IMR-90 (cell line): ENCODE measurements at regions not wholly inside any gene's neighbourhood (a gene's known extent, or its start where the extent isn't known, plus 50 kb on each side); places are given as distances from the start of the nearest gene placed in this dataset.

ENCODE experiments used
- ATAC-seq: fragments of 200-7000 bp; cut with Tn5 transposase; 2 replicates; pipeline ENCODE4 v1.9.1; 2020; ENCODE audit warnings: low read depth, mild to moderate bottlenecking, moderate library complexity
- BruUV-seq: library from RNA; stranded (reverse); fragments of 400-500 nt; replicated peaks from 2 replicates; lab custom pipeline; 2021; lab: Mats Ljungman, UMichigan
- CTCF ChIA-PET: fragments of 300-600 bp; formaldehyde crosslinking; extraction: SDS; loops from one replicate; lab custom pipeline; 2021; ENCODE audit warnings: antibody characterized with exemption; lab: Yijun Ruan, JAX
- POLR2A ChIA-PET: fragments of 300-600 bp; sonication (Branson Sonifier 250); formaldehyde crosslinking; loops from one replicate; lab custom pipeline; 2022; ENCODE audit warnings: antibody characterized with exemption; ENCODE audit not compliant: unreplicated experiment; lab: Charles Lee
- DNase-seq: peaks from one replicate; pipeline ENCODE4 v3.0.0; 2013
- H2AFZ ChIP-seq: replicated peaks from 2 replicates; pipeline ENCODE3; 2013; ENCODE audit warnings: low read length, mild to moderate bottlenecking; ENCODE audit not compliant: poor library complexity
- H2AK5ac ChIP-seq: 2 replicates; pipeline ENCODE4 v1.6.1; 2013; ENCODE audit warnings: low read depth, low read length, inconsistent platforms
- H2AK9ac ChIP-seq: replicated peaks from 2 replicates; pipeline ENCODE3; 2013; ENCODE audit warnings: mild to moderate bottlenecking, low read depth, low read length, moderate library complexity; ENCODE audit not compliant: poor library complexity
- H2BK120ac ChIP-seq: 2 replicates; pipeline ENCODE4 v1.6.1; 2013; ENCODE audit warnings: low read depth, low read length, inconsistent platforms
- H2BK15ac ChIP-seq: 3 replicates; pipeline ENCODE4 v1.6.1; 2013; ENCODE audit warnings: low read depth, low read length, inconsistent platforms
- H2BK20ac ChIP-seq: 2 replicates; pipeline ENCODE4 v1.6.1; 2013; ENCODE audit warnings: low read depth, mild to moderate bottlenecking, inconsistent platforms, low read length, moderate library complexity
- H2BK5ac ChIP-seq: 2 replicates; pipeline ENCODE4 v1.6.1; 2013; ENCODE audit warnings: mild to moderate bottlenecking, low read depth, low read length, inconsistent platforms; ENCODE audit not compliant: poor library complexity, severe bottlenecking
- H3K14ac ChIP-seq: replicated peaks from 2 replicates; pipeline ENCODE4 v1.6.1; 2013; ENCODE audit warnings: low read depth, low read length, inconsistent platforms
- H3K18ac ChIP-seq: 2 replicates; pipeline ENCODE4 v1.6.1; 2013; ENCODE audit warnings: low read depth, low read length, control low read depth
- H3K23ac ChIP-seq: 2 replicates; pipeline ENCODE4 v1.6.1; 2013; ENCODE audit warnings: low read depth, low read length, inconsistent platforms
- H3K27ac ChIP-seq: 2 replicates; pipeline ENCODE4 v1.5.1; 2013; ENCODE audit warnings: mild to moderate bottlenecking, control low read depth, low read length; ENCODE audit not compliant: insufficient read depth
- H3K27me3 ChIP-seq: 2 replicates; pipeline ENCODE4 v1.6.1; 2013; ENCODE audit warnings: low read length; ENCODE audit not compliant: control insufficient read depth, insufficient read depth
- H3K36me3 ChIP-seq: 2 replicates; pipeline ENCODE4 v1.6.1; 2013; ENCODE audit warnings: low read length, mixed read lengths; ENCODE audit not compliant: control insufficient read depth, insufficient read depth
- H3K4ac ChIP-seq: 2 replicates; pipeline ENCODE4 v1.6.1; 2013; ENCODE audit warnings: low read depth, low read length, inconsistent platforms
- H3K4me1 ChIP-seq: 2 replicates; pipeline ENCODE4 v1.6.1; 2013; ENCODE audit warnings: low read length, mixed read lengths; ENCODE audit not compliant: control insufficient read depth, insufficient read depth
- H3K4me2 ChIP-seq: 2 replicates; pipeline ENCODE4 v1.6.1; 2013; ENCODE audit warnings: low read depth, mild to moderate bottlenecking, control low read depth, low read length, moderate library complexity
- H3K4me3 ChIP-seq: 2 replicates; pipeline ENCODE4 v1.5.1; 2013; ENCODE audit warnings: low read depth, mild to moderate bottlenecking, control low read depth, low read length, moderate library complexity; ENCODE audit not compliant: insufficient read depth
- H3K56ac ChIP-seq: 2 replicates; pipeline ENCODE4 v1.6.1; 2013; ENCODE audit warnings: low read length, inconsistent platforms; ENCODE audit not compliant: insufficient read depth; ENCODE audit errors: extremely low read depth
- H3K79me1 ChIP-seq, 2 experiments: 2 replicates each; pipeline ENCODE4 v1.6.1; 2013; ENCODE audit warnings: low read length in 2 of 2, inconsistent platforms in 1 of 2, low read depth in 1 of 2
- H3K9ac ChIP-seq: 2 replicates; pipeline ENCODE4 v1.6.1; 2013; ENCODE audit warnings: low read depth, low read length, control low read depth
- H3K9me1 ChIP-seq: 2 replicates; pipeline ENCODE4 v1.6.1; 2013; ENCODE audit warnings: low read length, inconsistent platforms; ENCODE audit not compliant: insufficient read depth
- H3K9me3 ChIP-seq: 2 replicates; pipeline ENCODE4 v1.6.1; 2013; ENCODE audit warnings: low read length; ENCODE audit not compliant: control insufficient read depth, insufficient read depth
- H4K20me1 ChIP-seq: 2 replicates; pipeline ENCODE4 v1.6.1; 2013; ENCODE audit warnings: low read length, inconsistent platforms; ENCODE audit not compliant: insufficient read depth
- H4K5ac ChIP-seq: 2 replicates; pipeline ENCODE4 v1.6.1; 2013; ENCODE audit warnings: mild to moderate bottlenecking, low read depth, low read length, control low read depth
- H4K8ac ChIP-seq, 2 experiments: 2 replicates each; pipeline ENCODE4 v1.6.1; 2013; ENCODE audit warnings: low read depth in 2 of 2, low read length in 2 of 2, control low read depth in 1 of 2, inconsistent platforms in 1 of 2
- H4K91ac ChIP-seq: 2 replicates; pipeline ENCODE4 v1.6.1; 2013; ENCODE audit warnings: low read depth, low read length, inconsistent platforms; ENCODE audit not compliant: insufficient read depth
- BHLHE40 ChIP-seq: fragments of 150-350 bp; IDR thresholded peaks from 2 replicates; pipeline ENCODE4 v1.6.1; 2016; ENCODE audit warnings: mild to moderate bottlenecking, low read depth, low read length
- CEBPB ChIP-seq: IDR thresholded peaks from 2 replicates; pipeline ENCODE4 v1.6.1; 2012; ENCODE audit warnings: low read depth, low read length, improper control_type of control experiment
- CHD1 ChIP-seq: IDR thresholded peaks from 2 replicates; pipeline ENCODE4 v1.6.1; 2012; ENCODE audit warnings: low read depth, low read length, improper control_type of control experiment
- ELK1 ChIP-seq: fragments of 150-350 bp; IDR thresholded peaks from 2 replicates; pipeline ENCODE4 v1.6.1; 2016; ENCODE audit warnings: low read depth, mild to moderate bottlenecking, low read length, moderate library complexity, borderline replicate concordance
- FOS ChIP-seq: fragments of 150-350 bp; IDR thresholded peaks from 2 replicates; pipeline ENCODE4 v1.6.1; 2016; ENCODE audit warnings: low read depth, low read length
- MAFK ChIP-seq: IDR thresholded peaks from 2 replicates; pipeline ENCODE4 v1.6.1; 2012; ENCODE audit warnings: low read depth, low read length, improper control_type of control experiment
- MAZ ChIP-seq: IDR thresholded peaks from 2 replicates; pipeline ENCODE4 v1.6.1; 2012; ENCODE audit warnings: low read depth, mild to moderate bottlenecking, low read length, improper control_type of control experiment, moderate library complexity, borderline replicate concordance
- MXI1 ChIP-seq: IDR thresholded peaks from 2 replicates; pipeline ENCODE4 v1.6.1; 2012; ENCODE audit warnings: low read depth, mild to moderate bottlenecking, low read length, moderate library complexity, borderline replicate concordance
- NFE2L2 ChIP-seq: fragments of 150-350 bp; IDR thresholded peaks from 2 replicates; pipeline ENCODE4 v1.6.1; 2016; ENCODE audit warnings: low read depth, mild to moderate bottlenecking, low read length
- POLR2A ChIP-seq: IDR thresholded peaks from 2 replicates; pipeline ENCODE4 v1.6.1; 2012; ENCODE audit warnings: mild to moderate bottlenecking, low read depth, low read length
- RAD21 ChIP-seq: IDR thresholded peaks from 2 replicates; pipeline ENCODE4 v1.6.1; 2012; ENCODE audit warnings: low read length, improper control_type of control experiment
- RCOR1 ChIP-seq: IDR thresholded peaks from 2 replicates; pipeline ENCODE4 v1.6.1; 2012; ENCODE audit warnings: mild to moderate bottlenecking, low read length, improper control_type of control experiment; ENCODE audit not compliant: insufficient replicate concordance
- RFX5 ChIP-seq: IDR thresholded peaks from 2 replicates; pipeline ENCODE4 v1.8.0; 2012; ENCODE audit warnings: low read depth, mild to moderate bottlenecking, low read length, moderate library complexity
- SMC3 ChIP-seq: fragments of 150-350 bp; IDR thresholded peaks from 2 replicates; pipeline ENCODE4 v1.6.1; 2016; ENCODE audit warnings: low read depth, mild to moderate bottlenecking, antibody characterized with exemption, low read length, moderate library complexity
- USF2 ChIP-seq: fragments of 150-350 bp; IDR thresholded peaks from 2 replicates; pipeline ENCODE4 v1.6.1; 2017; ENCODE audit warnings: mild to moderate bottlenecking, antibody characterized with exemption, low read length, low read depth
- WGBS, 2 experiments: methylation state at CpG; one replicate each; pipeline versions ENCODE4 v1.1.5 to v1.1.7; 2013; ENCODE audit warnings: missing lambda C conversion rate in 2 of 2; ENCODE audit not compliant: insufficient read length in 1 of 2; ENCODE audit errors: extremely low coverage in 2 of 2; 5-methylcytosine and 5-hydroxymethylcytosine counted together
- dilution Hi-C: fragments of 300-500 bp; cut with HindIII; formaldehyde crosslinking; loops from one replicate; pipeline ENCODE4 v1.14.3; 2018; ENCODE audit warnings: low sequenced_read_pairs; ENCODE audit not compliant: unreplicated experiment
- in situ Hi-C: fragments of 300-500 bp; cut with MboI; formaldehyde crosslinking; loops from 3 replicates; pipeline ENCODE4 v1.14.3; 2019; ENCODE audit warnings: low sequenced_read_pairs, inconsistent platforms, mixed read lengths
- intact Hi-C: fragments of 100-400 bp; cut with micrococcal nuclease; formaldehyde crosslinking; loops from 2 replicates; pipeline ENCODE4 v1.10.0; 2022
- TF ChIP-seq, protein P1 (sequence below): conservative IDR thresholded peaks from 2 replicates; pipeline ENCODE4 v1.5.1; 2012; ENCODE audit warnings: mild to moderate bottlenecking, low read depth, low read length, improper control_type of control experiment

DNA sequence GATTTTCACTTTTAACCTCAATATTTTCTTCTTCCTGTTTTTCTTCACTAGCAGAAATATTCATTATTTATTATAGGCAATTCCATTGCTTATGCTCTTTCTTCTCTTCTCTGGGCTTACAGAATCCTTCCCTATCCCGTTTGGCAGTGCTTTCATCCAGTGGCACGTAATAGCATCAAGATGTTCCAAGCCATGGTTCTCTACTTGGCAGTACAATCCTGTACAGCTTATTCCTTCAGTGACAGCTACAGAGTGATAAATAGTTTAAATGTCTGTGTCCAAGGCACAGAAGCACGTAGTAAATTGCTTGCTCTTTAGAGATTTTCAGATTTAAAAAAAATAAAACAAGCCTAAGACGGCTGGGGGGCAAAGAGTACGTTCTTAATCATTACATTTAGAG is 1964.3 kb downstream of the SUCLG1 start:
- Histone ChIP-seq H4K20me1 (no peaks in the 10 kb centered on the region), H2AK5ac (no peak overlapping the region), H3K36me3 (no peaks in the 10 kb centered on the region), H3K4me2 (no peak overlapping the region), H2BK20ac (no peak overlapping the region), H3K4ac (no peak overlapping the region), H3K18ac (no peak overlapping the region), H2AK9ac (no peak overlapping the region), H3K9me3 (peaks cover 2% of the 10 kb centered on the region), H3K9me1 (no peaks in the 10 kb centered on the region), H3K9ac (no peak overlapping the region), H2AFZ (no peak overlapping the region), H4K8ac (no peak overlapping the region), H3K14ac (no peak overlapping the region), H2BK5ac (no peak overlapping the region), H3K56ac (no peak overlapping the region), H3K27ac (no peak overlapping the region), H4K91ac (no peak overlapping the region), H3K79me1 (no peaks in the 10 kb centered on the region), H2BK120ac (no peak overlapping the region), H4K5ac (no peak overlapping the region), H3K4me3 (no peak overlapping the region), H3K4me1 (no peaks in the 10 kb centered on the region), H2BK15ac (no peak overlapping the region), H3K23ac (no peak overlapping the region), H3K27me3 (no peaks in the 10 kb centered on the region)
- no peak for ATAC-seq
- no CpG with 5 or more reads among the region's 5 CpGs for WGBS, 2 experiments
- dilution Hi-C loops (no loop called here), intact Hi-C loops (no loop called here), in situ Hi-C loops (no loop called here)
- no TSS peak for BruUV-seq
- POLR2A ChIA-PET = no interaction called here
- DNase-seq = no peak
- TF ChIP-seq USF2 (no peak), NFE2L2 (no peak), RAD21 (no peak), ELK1 (no peak), CHD1 (no peak), POLR2A (no peak), CEBPB (no peak), FOS (no peak), MAFK (no peak), RCOR1 (no peak), BHLHE40 (no peak), SMC3 (no peak), MXI1 (no peak), RFX5 (no peak), MAZ (no peak)
- TF ChIP-seq, protein P1, sequence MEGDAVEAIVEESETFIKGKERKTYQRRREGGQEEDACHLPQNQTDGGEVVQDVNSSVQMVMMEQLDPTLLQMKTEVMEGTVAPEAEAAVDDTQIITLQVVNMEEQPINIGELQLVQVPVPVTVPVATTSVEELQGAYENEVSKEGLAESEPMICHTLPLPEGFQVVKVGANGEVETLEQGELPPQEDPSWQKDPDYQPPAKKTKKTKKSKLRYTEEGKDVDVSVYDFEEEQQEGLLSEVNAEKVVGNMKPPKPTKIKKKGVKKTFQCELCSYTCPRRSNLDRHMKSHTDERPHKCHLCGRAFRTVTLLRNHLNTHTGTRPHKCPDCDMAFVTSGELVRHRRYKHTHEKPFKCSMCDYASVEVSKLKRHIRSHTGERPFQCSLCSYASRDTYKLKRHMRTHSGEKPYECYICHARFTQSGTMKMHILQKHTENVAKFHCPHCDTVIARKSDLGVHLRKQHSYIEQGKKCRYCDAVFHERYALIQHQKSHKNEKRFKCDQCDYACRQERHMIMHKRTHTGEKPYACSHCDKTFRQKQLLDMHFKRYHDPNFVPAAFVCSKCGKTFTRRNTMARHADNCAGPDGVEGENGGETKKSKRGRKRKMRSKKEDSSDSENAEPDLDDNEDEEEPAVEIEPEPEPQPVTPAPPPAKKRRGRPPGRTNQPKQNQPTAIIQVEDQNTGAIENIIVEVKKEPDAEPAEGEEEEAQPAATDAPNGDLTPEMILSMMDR = no peak
- CTCF ChIA-PET = no interaction called here
